Panc1 (cell line): ENCODE measurements at regions not wholly inside any gene's neighbourhood (a gene's known extent, or its start where the extent isn't known, plus 50 kb on each side); places are given as distances from the start of the nearest gene placed in this dataset.
"Not testable (repeated sequence)": the region's sequence is repeated elsewhere in the genome, so short reads cannot be mapped to it uniquely, and the experiment has no call there.

Experiments
- ATAC-seq: fragments of 200-7000 bp; cut with Tn5 transposase; 2 replicates; pipeline ENCODE4 v1.9.1; 2020; ENCODE audit warnings: mild to moderate bottlenecking, moderate library complexity
- BruUV-seq: library from RNA; stranded (reverse); fragments of 400-500 nt; replicated peaks from 2 replicates; lab custom pipeline; 2021; lab: Mats Ljungman, UMichigan
- CTCF ChIA-PET: fragments of 300-600 bp; sonication (Branson Sonifier 250); formaldehyde crosslinking; loops from one replicate; lab custom pipeline; 2022; ENCODE audit warnings: antibody characterized with exemption; lab: Charles Lee
- POLR2A ChIA-PET: fragments of 300-600 bp; sonication (Branson Sonifier 250); formaldehyde crosslinking; loops from one replicate; lab custom pipeline; 2022; ENCODE audit warnings: antibody characterized with exemption; lab: Charles Lee
- DNase-seq: peaks from one replicate; pipeline ENCODE4 v3.0.0-alpha.2; 2010; ENCODE audit warnings: low read depth, low spot score
- H3K27ac ChIP-seq: 2 replicates; pipeline ENCODE4 v1.5.1; 2011; ENCODE audit warnings: mild to moderate bottlenecking, low read length, inconsistent platforms
- H3K27me3 ChIP-seq: fragments of 200-500 bp; sonication (Bioruptor generic); 2 replicates; pipeline ENCODE4 v1.6.0; 2014; ENCODE audit warnings: low read length, inconsistent platforms; ENCODE audit not compliant: control insufficient read depth, insufficient read depth
- H3K36me3 ChIP-seq: fragments of 200-500 bp; sonication (Bioruptor generic); 2 replicates; pipeline ENCODE4 v1.5.1; 2014; ENCODE audit warnings: inconsistent platforms, mild to moderate bottlenecking, low read length, moderate library complexity; ENCODE audit not compliant: control insufficient read depth, insufficient read depth
- H3K4me1 ChIP-seq: 2 replicates; pipeline ENCODE4 v1.5.1; 2011; ENCODE audit warnings: inconsistent platforms, mild to moderate bottlenecking, low read length, moderate library complexity; ENCODE audit not compliant: control insufficient read depth, insufficient read depth
- H3K4me3 ChIP-seq, 2 experiments: 2 replicates each; pipeline ENCODE4 v1.5.1; 2011 to 2012; ENCODE audit warnings: low read depth in 2 of 2, low read length in 2 of 2, mild to moderate bottlenecking in 2 of 2, inconsistent platforms in 1 of 2, moderate library complexity in 1 of 2
- H3K9me3 ChIP-seq: fragments of 200-500 bp; sonication (Bioruptor generic); 2 replicates; pipeline ENCODE4 v1.5.1; 2014; ENCODE audit warnings: low read depth, mild to moderate bottlenecking, inconsistent platforms, low read length, moderate library complexity; ENCODE audit not compliant: control insufficient read depth, insufficient read depth
- SIN3A ChIP-seq: IDR thresholded peaks from 2 replicates; pipeline ENCODE4 v1.6.1; 2012; ENCODE audit warnings: low read depth, mild to moderate bottlenecking, low read length, moderate library complexity, borderline replicate concordance; ENCODE audit not compliant: insufficient read depth
- TCF7L2 ChIP-seq: IDR thresholded peaks from 2 replicates; pipeline ENCODE4 v1.6.1; 2011; ENCODE audit warnings: mild to moderate bottlenecking, low read depth, low read length, inconsistent platforms
- in situ Hi-C: cut with HindIII; loops from 2 replicates; pipeline ENCODE4 v1.10.0; 2016; ENCODE audit warnings: low sequenced_read_pairs, low pct_unique_long_range_greater_than_20kb
- intact Hi-C: fragments of 100-400 bp; cut with micrococcal nuclease; formaldehyde crosslinking; loops from one replicate; pipeline ENCODE4 v1.10.0; 2022; ENCODE audit not compliant: unreplicated experiment
- TF ChIP-seq, protein P1 (sequence below): fragments of 450-650 bp; IDR thresholded peaks from 2 replicates; pipeline ENCODE4 v1.5.1; 2017; ENCODE audit warnings: mild to moderate bottlenecking

- Histone ChIP-seq H3K4me1 (no peaks in the 10 kb centered on the region), H3K27me3 (no peaks in the 10 kb centered on the region), H3K4me3 (no peak overlapping the region), H3K27ac (no peak overlapping the region), H3K9me3 (no peaks in the 10 kb centered on the region), H3K36me3 (no peaks in the 10 kb centered on the region)
- no peak for DNase-seq
- no peak for ATAC-seq
- ChIA-PET POLR2A (no interaction called here), CTCF (no interaction called here)
- BruUV-seq = no TSS peak
- no peak for TF ChIP-seq SIN3A
- TF ChIP-seq, protein P1, sequence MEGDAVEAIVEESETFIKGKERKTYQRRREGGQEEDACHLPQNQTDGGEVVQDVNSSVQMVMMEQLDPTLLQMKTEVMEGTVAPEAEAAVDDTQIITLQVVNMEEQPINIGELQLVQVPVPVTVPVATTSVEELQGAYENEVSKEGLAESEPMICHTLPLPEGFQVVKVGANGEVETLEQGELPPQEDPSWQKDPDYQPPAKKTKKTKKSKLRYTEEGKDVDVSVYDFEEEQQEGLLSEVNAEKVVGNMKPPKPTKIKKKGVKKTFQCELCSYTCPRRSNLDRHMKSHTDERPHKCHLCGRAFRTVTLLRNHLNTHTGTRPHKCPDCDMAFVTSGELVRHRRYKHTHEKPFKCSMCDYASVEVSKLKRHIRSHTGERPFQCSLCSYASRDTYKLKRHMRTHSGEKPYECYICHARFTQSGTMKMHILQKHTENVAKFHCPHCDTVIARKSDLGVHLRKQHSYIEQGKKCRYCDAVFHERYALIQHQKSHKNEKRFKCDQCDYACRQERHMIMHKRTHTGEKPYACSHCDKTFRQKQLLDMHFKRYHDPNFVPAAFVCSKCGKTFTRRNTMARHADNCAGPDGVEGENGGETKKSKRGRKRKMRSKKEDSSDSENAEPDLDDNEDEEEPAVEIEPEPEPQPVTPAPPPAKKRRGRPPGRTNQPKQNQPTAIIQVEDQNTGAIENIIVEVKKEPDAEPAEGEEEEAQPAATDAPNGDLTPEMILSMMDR = peak; percentile 53; the same call in 1 of the 2 replicates
- intact Hi-C loops = no loop called here
- in situ Hi-C loops = no loop called here
These were observed 109.9 kb upstream of the FAM47C start for GRCh38 chrX:36898301-36898700.

GRCh38 chrX:36904561-36904960 is 103.6 kb upstream of the FAM47C start:
- ATAC-seq, H3K27ac ChIP-seq, DNase-seq, H3K4me1 ChIP-seq, BruUV-seq, intact Hi-C loops, CTCF ChIA-PET, H3K27me3 ChIP-seq, in situ Hi-C loops, H3K9me3 ChIP-seq, POLR2A ChIA-PET, H3K36me3 ChIP-seq, H3K4me3 ChIP-seq: not testable (repeated sequence)

DNA sequence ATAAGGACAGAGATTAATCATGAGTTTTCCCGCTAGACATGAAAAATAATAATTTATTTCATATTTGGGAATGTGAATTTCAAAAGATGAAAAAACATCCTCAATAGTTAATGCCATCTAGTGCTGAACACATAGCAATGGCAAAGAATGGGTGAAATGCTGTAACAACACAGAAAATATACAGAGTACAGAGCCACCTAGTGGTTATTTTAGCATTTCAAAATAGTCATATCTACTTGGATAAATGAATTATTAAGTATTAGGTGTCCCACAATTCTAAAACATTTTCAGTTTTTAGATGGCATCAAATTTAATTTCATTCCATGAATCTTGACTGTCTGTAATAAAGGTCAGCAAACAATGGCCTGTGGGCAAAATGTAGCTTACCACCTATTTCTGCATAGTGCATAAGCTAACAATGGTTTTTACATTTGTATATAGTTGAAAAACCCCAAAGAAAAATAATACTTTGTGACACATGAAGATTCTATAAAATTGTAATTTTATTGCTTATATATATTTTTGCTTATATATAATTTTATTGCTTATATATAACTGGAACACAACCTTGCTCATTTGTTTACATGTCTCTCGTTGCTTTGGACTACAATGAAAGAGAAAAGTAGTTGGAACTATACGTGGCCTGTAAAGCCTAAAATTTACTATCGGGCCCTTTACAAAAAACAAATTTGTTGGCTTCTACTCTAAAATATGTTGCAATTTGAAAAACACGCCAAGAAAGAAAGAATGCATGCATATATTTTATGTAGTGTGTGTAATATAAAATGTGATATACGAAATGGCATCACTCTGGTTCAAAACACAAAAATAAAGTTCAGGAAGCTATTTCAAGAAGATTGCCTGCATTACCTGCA is 99.1 kb upstream of the FAM47C start:
- no peak for ATAC-seq
- Histone ChIP-seq H3K4me3 (no peak overlapping the region), H3K36me3 (no peaks in the 10 kb centered on the region), H3K4me1 (no peaks in the 10 kb centered on the region), H3K27ac (no peak overlapping the region), H3K27me3 (no peaks in the 10 kb centered on the region), H3K9me3 (no peaks in the 10 kb centered on the region)
- no peak for TF ChIP-seq TCF7L2
- TF ChIP-seq, protein P1 = peak; percentile 54; the same call in 1 of the 2 replicates
- no TSS peak for BruUV-seq
- POLR2A ChIA-PET = no interaction called here
- no peak for DNase-seq
- CTCF ChIA-PET = no interaction called here
- in situ Hi-C loops (no loop called here), intact Hi-C loops (no loop called here)
